GM18867 (cell line): ENCODE measurements at regions not wholly inside any gene's neighbourhood (a gene's known extent, or its start where the extent isn't known, plus 50 kb on each side); places are given as distances from the start of the nearest gene placed in this dataset.

Source experiments
- ATAC-seq: cut with Tn5 transposase; IDR thresholded peaks from one replicate; pipeline ENCODE4 v1.9.1; 2021; ENCODE audit warnings: mild to moderate bottlenecking, moderate library complexity; ENCODE audit not compliant: unreplicated experiment

GRCh38 chr4:174438711-174439110 lies 83.6 kb downstream of the HPGD start:
- no peak for ATAC-seq

- ATAC-seq = no peak
Observed at GRCh38 chr4:174437749-174438148, 84.5 kb downstream of the HPGD start.

- no peak for ATAC-seq
Observed at GRCh38 chr4:174437324-174437723, 85.0 kb downstream of the HPGD start.

- no peak for ATAC-seq
Observed at GRCh38 chr4:174436377-174436776, 85.9 kb downstream of the HPGD start.

- ATAC-seq = no peak
Observed at GRCh38 chr4:174435974-174436373, 86.3 kb downstream of the HPGD start.

- no peak for ATAC-seq
Observed at GRCh38 chr4:174434455-174434854, 87.8 kb downstream of the HPGD start.

- ATAC-seq = no peak
Observed at GRCh38 chr4:174430576-174430975, 91.7 kb downstream of the HPGD start.

GRCh38 chr4:174429701-174430410 lies 92.4 kb downstream of the HPGD start:
- ATAC-seq = no peak

GRCh38 chr4:174427571-174428140 lies 94.6 kb downstream of the HPGD start:
- no peak for ATAC-seq

GRCh38 chr4:174425669-174426068 lies 96.6 kb downstream of the HPGD start:
- ATAC-seq = no peak

GRCh38 chr4:174423257-174423944 lies 98.9 kb downstream of the HPGD start:
- ATAC-seq = peak; percentile 60

GRCh38 chr4:174422893-174423256 lies 99.4 kb downstream of the HPGD start:
- no peak for ATAC-seq

GRCh38 chr4:174420316-174420715 lies 102.0 kb downstream of the HPGD start:
- no peak for ATAC-seq

GRCh38 chr4:174418640-174419212 lies 103.6 kb downstream of the HPGD start:
- no peak for ATAC-seq

- ATAC-seq = no peak
Observed at GRCh38 chr4:174408841-174409552, 113.3 kb downstream of the HPGD start.

- no peak for ATAC-seq
Observed at GRCh38 chr4:174406383-174406782, 115.9 kb downstream of the HPGD start.

- ATAC-seq = no peak
Observed at GRCh38 chr4:174405923-174406322, 116.4 kb downstream of the HPGD start.

GRCh38 chr4:174404677-174405076 lies 117.6 kb downstream of the HPGD start:
- no peak for ATAC-seq

GRCh38 chr4:174403177-174403543 lies 119.1 kb downstream of the HPGD start:
- no peak for ATAC-seq

- ATAC-seq = no peak
Observed at GRCh38 chr4:174402470-174403176, 118.9 kb downstream of the CEP44 start.
